RWPE2 (cell line): ENCODE measurements at regions not wholly inside any gene's neighbourhood (a gene's known extent, or its start where the extent isn't known, plus 50 kb on each side); places are given as distances from the start of the nearest gene placed in this dataset.
A peak's percentile ranks its signal among the peaks of the same experiment; 100 is the strongest.

Experiments
- ATAC-seq: fragments of 200-7000 bp; cut with Tn5 transposase; 3 replicates; pipeline ENCODE4 v1.9.1; 2021; ENCODE audit warnings: low read depth
- DNase-seq: peaks from one replicate; pipeline ENCODE4 v3.0.0-alpha.2; 2020; ENCODE audit warnings: low spot score
- H3K27ac ChIP-seq: fragments of 450-650 bp; 2 replicates; pipeline ENCODE4 v1.5.1; 2017; ENCODE audit warnings: mild to moderate bottlenecking; ENCODE audit not compliant: poor library complexity, severe bottlenecking
- H3K27me3 ChIP-seq: fragments of 250-450 bp; sonication (Bioruptor Pico); 2 replicates; pipeline ENCODE4 v1.5.1; 2021; ENCODE audit warnings: mild to moderate bottlenecking, moderate library complexity; ENCODE audit not compliant: insufficient read depth, poor library complexity, severe bottlenecking
- H3K36me3 ChIP-seq: fragments of 250-450 bp; sonication (Bioruptor Pico); 2 replicates; pipeline ENCODE4 v1.5.1; 2020; ENCODE audit warnings: low read depth, mild to moderate bottlenecking, moderate library complexity
- H3K4me1 ChIP-seq: fragments of 250-450 bp; sonication (Bioruptor Pico); 2 replicates; pipeline ENCODE4 v1.5.1; 2021; ENCODE audit warnings: mild to moderate bottlenecking, moderate library complexity; ENCODE audit not compliant: insufficient read depth, poor library complexity, severe bottlenecking
- H3K4me3 ChIP-seq: fragments of 250-450 bp; sonication (Bioruptor Pico); 2 replicates; pipeline ENCODE4 v1.5.1; 2021; ENCODE audit warnings: mild to moderate bottlenecking, moderate library complexity; ENCODE audit not compliant: severe bottlenecking
- H3K9me3 ChIP-seq: fragments of 250-450 bp; sonication (Bioruptor Pico); 2 replicates; pipeline ENCODE4 v1.5.1; 2021; ENCODE audit warnings: mild to moderate bottlenecking, moderate library complexity; ENCODE audit not compliant: severe bottlenecking
- TF ChIP-seq, protein P1 (sequence below): fragments of 450-650 bp; IDR thresholded peaks from one replicate; pipeline ENCODE4 v1.5.1; 2017; ENCODE audit warnings: mild to moderate bottlenecking, moderate library complexity; ENCODE audit not compliant: poor library complexity, severe bottlenecking

DNA sequence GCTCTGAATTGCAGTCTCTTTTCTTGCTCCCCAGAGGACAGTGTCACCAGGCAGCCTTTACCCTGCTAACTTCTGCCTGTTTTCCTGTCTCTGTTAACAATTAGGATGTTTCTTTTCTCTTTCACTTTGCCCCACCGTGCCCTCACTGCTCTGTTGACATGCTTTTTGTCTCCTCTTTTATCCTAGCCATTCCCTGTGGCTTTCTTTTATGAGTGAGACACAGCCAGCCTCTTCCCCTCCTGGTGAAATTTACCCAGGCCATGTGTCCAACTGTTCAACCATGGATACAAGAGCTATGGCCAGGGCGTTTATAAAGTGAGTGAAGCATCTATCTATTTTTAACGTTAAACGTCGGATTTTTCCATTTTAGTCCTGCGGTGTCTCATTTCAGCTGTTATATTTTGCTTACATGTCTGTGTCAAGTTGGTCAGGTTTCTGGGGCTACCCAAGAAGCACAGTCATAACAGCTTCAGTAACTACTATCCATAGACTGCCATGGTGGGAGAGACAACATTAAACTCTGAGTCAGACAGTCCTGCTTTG lies 443.2 kb upstream of the AZI2 start:
- no peaks in the 10 kb centered on the region for H3K9me3 ChIP-seq
- no peak for DNase-seq
- TF ChIP-seq, protein P1, sequence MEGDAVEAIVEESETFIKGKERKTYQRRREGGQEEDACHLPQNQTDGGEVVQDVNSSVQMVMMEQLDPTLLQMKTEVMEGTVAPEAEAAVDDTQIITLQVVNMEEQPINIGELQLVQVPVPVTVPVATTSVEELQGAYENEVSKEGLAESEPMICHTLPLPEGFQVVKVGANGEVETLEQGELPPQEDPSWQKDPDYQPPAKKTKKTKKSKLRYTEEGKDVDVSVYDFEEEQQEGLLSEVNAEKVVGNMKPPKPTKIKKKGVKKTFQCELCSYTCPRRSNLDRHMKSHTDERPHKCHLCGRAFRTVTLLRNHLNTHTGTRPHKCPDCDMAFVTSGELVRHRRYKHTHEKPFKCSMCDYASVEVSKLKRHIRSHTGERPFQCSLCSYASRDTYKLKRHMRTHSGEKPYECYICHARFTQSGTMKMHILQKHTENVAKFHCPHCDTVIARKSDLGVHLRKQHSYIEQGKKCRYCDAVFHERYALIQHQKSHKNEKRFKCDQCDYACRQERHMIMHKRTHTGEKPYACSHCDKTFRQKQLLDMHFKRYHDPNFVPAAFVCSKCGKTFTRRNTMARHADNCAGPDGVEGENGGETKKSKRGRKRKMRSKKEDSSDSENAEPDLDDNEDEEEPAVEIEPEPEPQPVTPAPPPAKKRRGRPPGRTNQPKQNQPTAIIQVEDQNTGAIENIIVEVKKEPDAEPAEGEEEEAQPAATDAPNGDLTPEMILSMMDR: no peak
- no peaks in the 10 kb centered on the region for H3K27me3 ChIP-seq
- H3K36me3 ChIP-seq: no peaks in the 10 kb centered on the region
- no peaks in the 10 kb centered on the region for H3K4me1 ChIP-seq
- no peak overlapping the region for H3K4me3 ChIP-seq
- no peak overlapping the region for H3K27ac ChIP-seq
- ATAC-seq: no peak

DNA sequence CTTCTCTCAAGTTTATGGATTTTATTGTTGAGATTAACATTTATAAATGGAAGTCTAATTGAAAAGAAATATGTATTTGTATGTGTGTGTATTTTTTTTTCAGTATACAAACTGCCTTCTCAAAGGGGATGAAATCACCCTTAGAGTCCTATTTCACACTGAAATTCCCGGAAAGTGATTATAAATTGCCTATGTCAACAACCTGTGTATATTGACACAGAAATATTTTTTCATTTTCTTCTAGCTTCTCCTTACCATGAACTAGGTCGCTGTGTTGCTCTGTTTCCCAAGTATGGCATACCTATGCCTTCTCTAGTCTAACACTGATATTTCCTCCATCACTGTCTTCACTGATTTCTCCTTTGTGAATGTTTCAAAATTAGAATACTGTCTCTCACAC lies 444.0 kb upstream of the AZI2 start:
- no peak for ATAC-seq
- Histone ChIP-seq H3K4me1 (no peaks in the 10 kb centered on the region), H3K27ac (no peak overlapping the region)

DNA sequence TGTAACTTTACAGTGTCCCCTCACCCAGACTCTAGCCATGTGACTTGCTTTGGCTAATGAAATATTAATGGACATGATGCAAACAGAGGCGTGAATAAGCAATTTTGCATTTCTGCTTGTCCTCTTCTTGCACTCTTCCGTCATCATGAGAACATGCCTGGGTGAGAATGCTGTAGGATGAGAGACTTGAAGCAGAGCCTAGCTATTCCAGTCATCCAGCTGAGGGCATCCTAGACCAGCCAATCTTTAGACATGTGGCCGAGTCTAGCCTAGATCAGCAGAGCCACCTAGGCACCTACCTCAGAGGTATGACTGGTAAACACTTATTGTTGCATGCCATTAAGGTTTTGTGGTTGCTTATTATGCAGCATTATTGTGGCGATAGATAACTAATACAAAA lies 450.5 kb upstream of the AZI2 start:
- ATAC-seq: peak; percentile 63
- H3K4me1 ChIP-seq: no peaks in the 10 kb centered on the region
- no peaks in the 10 kb centered on the region for H3K9me3 ChIP-seq
- H3K27me3 ChIP-seq: no peaks in the 10 kb centered on the region
- TF ChIP-seq, protein P1: no peak
- no peak overlapping the region for H3K27ac ChIP-seq
- no peak overlapping the region for H3K4me3 ChIP-seq
- no peaks in the 10 kb centered on the region for H3K36me3 ChIP-seq
- no peak for DNase-seq

More for the DNA sequence above, 444.0 kb upstream of the AZI2 start:
- DNase-seq: no peak
- H3K27me3 ChIP-seq: no peaks in the 10 kb centered on the region
- H3K9me3 ChIP-seq: no peaks in the 10 kb centered on the region
- H3K36me3 ChIP-seq: no peaks in the 10 kb centered on the region
- no peak overlapping the region for H3K4me3 ChIP-seq
- TF ChIP-seq, protein P1: no peak

DNA sequence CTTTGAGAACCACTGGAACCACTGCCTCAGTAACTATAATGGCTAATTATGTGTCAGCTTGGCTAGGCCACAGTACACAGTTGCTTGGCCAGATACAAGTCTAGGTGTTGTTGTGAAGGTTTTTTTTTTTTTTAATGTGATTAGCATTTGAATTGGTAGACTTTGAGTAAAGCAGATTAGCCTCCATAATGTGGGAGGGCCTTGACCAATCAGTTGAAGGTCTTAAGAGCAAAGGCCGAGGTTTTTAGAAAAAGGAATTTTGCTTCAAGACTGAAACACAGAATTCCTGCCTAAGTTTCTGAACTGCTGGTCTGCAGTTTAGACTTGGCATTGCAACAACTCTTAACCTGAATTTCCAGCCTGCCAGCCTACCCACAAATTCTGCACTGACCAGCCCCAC lies 451.6 kb upstream of the AZI2 start:
- no peaks in the 10 kb centered on the region for H3K9me3 ChIP-seq
- no peak overlapping the region for H3K4me3 ChIP-seq
- H3K4me1 ChIP-seq: no peaks in the 10 kb centered on the region
- H3K27me3 ChIP-seq: no peaks in the 10 kb centered on the region
- no peak overlapping the region for H3K27ac ChIP-seq
- TF ChIP-seq, protein P1: no peak
- ATAC-seq: no peak
- H3K36me3 ChIP-seq: no peaks in the 10 kb centered on the region
- DNase-seq: no peak

DNA sequence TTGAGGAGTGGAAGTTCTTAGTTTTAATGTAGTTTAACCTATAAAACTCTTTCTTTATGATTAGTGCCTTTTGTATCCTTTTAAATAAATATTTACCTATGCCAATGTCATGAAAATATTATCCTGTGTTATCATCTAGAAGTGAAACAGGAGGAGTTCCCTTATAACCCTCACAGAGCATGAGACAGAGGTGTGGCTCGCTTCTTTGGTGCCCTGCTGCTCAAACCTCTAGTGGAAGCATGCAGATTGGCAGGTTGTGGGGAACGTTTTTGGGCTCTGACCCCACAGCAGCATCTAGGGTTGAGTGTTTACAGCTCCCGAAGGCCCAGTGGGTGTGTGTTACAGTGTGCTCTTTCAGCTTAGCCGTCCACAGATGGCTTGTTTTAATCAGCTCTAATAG lies 459.4 kb upstream of the AZI2 start:
- Histone ChIP-seq H3K27ac (no peak overlapping the region), H3K9me3 (no peaks in the 10 kb centered on the region), H3K27me3 (no peaks in the 10 kb centered on the region), H3K36me3 (no peaks in the 10 kb centered on the region), H3K4me3 (no peak overlapping the region), H3K4me1 (no peaks in the 10 kb centered on the region)
- TF ChIP-seq, protein P1: no peak
- ATAC-seq (no peak), DNase-seq (no peak)
